Psoas muscle (tissue), 7 donors: ENCODE measurements at regions not wholly inside any gene's neighbourhood (a gene's known extent, or its start where the extent isn't known, plus 50 kb on each side); places are given as distances from the start of the nearest gene placed in this dataset.
A peak's percentile ranks its signal among the peaks of the same experiment; 100 is the strongest.

Experiments used
- ATAC-seq, 4 donors: fragments of 200-7000 bp; cut with Tn5 transposase; one replicate each; pipeline ENCODE4 v1.9.1; 2020; ENCODE audit warnings: moderate library complexity in 3 of 4, mild to moderate bottlenecking in 2 of 4
- DNase-seq, 2 donors: peaks; one replicate each; pipeline ENCODE4 v3.0.0-alpha.2; 2020
- H3K27ac ChIP-seq: fragments of 200-600 bp; one replicate; pipeline ENCODE4 v1.8.0; 2022
- H3K27me3 ChIP-seq, 3 donors: fragments of 200-600 bp in 1 of 3; one replicate each; pipeline versions ENCODE4 v1.6.1 to v1.8.0; 2013 to 2022; ENCODE audit warnings: low read length in 2 of 3, mild to moderate bottlenecking in 2 of 3, moderate library complexity in 1 of 3; ENCODE audit not compliant: insufficient read depth in 3 of 3
- H3K36me3 ChIP-seq, 2 donors: fragments of 200-600 bp in 1 of 2; one replicate each; pipeline versions ENCODE4 v1.6.1 to v1.8.0; 2013 to 2022; ENCODE audit warnings: low read depth in 1 of 2, mild to moderate bottlenecking in 1 of 2, moderate library complexity in 1 of 2; ENCODE audit not compliant: insufficient read depth in 1 of 2
- H3K4me1 ChIP-seq: fragments of 200-600 bp; one replicate; pipeline ENCODE4 v1.8.0; 2022
- H3K4me3 ChIP-seq: fragments of 200-600 bp; one replicate; pipeline ENCODE4 v1.8.0; 2022; ENCODE audit warnings: mild to moderate bottlenecking
- H3K9me3 ChIP-seq: fragments of 200-600 bp; one replicate; pipeline ENCODE4 v1.8.0; 2022
- CTCF ChIP-seq: fragments of 200-600 bp; IDR thresholded peaks from one replicate; pipeline ENCODE4 v1.8.0; 2022; ENCODE audit warnings: antibody characterized with exemption
- WGBS, 3 donors: extraction: QIAGEN DNeasy Blood & Tissue Kit; methylation state at CpG; one replicate each; pipeline versions ENCODE4 v1.1.6 to v1.1.7; 2013; 5-methylcytosine and 5-hydroxymethylcytosine counted together
- intact Hi-C, 2 donors: fragments of 100-400 bp; cut with DNase I; formaldehyde crosslinking; loops; one replicate each; pipeline versions ENCODE4 v1.11.0 to v1.14.2; 2022
- donor health status: healthy with polysubstance abuse.
- donor health status: DM: no; HTN: no; CAD: no; lungs with moderate emphysema.
- donor health status: Bipolar disorder and iron deficiency.
- donor health status: healthy.
- donor health status: DM: yes; HTN: yes; CAD: no.
- donor health status: DM: no; HTN: no; CAD: no.
- donor health status: DM: yes; HTN: yes; CAD: no.

GRCh38 chr17:79487149-79487548 lies 123.7 kb downstream of the RBFOX3 start:
- ATAC-seq (no peak), DNase-seq (no peak)
- Histone ChIP-seq H3K27ac (no peak overlapping the region), H3K4me3 (no peak overlapping the region), H3K4me1 (no peaks in the 10 kb centered on the region), H3K9me3 (no peaks in the 10 kb centered on the region), H3K36me3 (no peaks in the 10 kb centered on the region), H3K27me3 (peaks cover 0 to 60% (median 7%) of the 10 kb centered on the region in 3 donors)
- intact Hi-C loops, result loop anchor here in 1 of 2 donors (5.0 kb wide), 1 partner anchor 85 kb away; no protein-coding TSS in a partner anchor
- 78 to 82% (median 82%) methylated on average over 12 of the region's 12 CpGs for WGBS, 3 donors
- no peak for TF ChIP-seq CTCF

DNA sequence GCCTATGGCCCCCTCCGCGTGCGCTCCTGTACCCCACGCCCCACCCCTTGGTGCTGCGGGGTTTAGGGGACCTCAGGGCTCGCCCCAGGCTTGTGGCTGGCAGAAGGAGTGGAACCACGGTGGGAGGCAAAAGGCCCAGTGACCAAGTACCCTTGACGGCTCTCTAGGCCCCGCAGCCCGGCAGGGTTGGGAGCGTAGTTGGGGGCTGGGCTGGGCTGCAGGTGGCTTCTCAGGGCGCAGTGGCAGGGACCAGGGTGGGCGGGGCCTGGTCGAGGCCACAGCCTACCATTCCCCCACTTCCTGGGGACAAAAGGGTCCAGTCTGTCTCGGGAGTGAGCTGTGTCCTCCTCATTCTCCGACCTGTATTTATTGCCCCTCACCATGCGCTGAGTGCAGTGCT lies 124.9 kb downstream of the RBFOX3 start:
- H3K4me3 ChIP-seq, result no peak overlapping the region
- no peak for ATAC-seq
- H3K9me3 ChIP-seq, result no peaks in the 10 kb centered on the region
- H3K27ac ChIP-seq, result no peak overlapping the region
- no peaks in the 10 kb centered on the region for H3K36me3 ChIP-seq
- H3K4me1 ChIP-seq, result no peaks in the 10 kb centered on the region
- 54 to 61% (median 59%) methylated on average over 17 of the region's 17 CpGs for WGBS, 3 donors
- peaks cover 0 to 68% (median 7%) of the 10 kb centered on the region in 3 donors for H3K27me3 ChIP-seq
- TF ChIP-seq CTCF, result no peak
- DNase-seq, result no peak
- intact Hi-C loops, result loop anchor here in 1 of 2 donors (5.0 kb wide), 1 partner anchor 86 kb away; no protein-coding TSS in a partner anchor

GRCh38 chr17:79485419-79485985 lies 125.3 kb downstream of the RBFOX3 start:
- Histone ChIP-seq H3K4me1 (no peaks in the 10 kb centered on the region), H3K4me3 (no peak overlapping the region), H3K27me3 (peaks cover 3 to 72% (median 8%) of the 10 kb centered on the region in 3 donors), H3K36me3 (no peaks in the 10 kb centered on the region), H3K27ac (no peak overlapping the region), H3K9me3 (no peaks in the 10 kb centered on the region)
- DNase-seq, result no peak
- intact Hi-C loops, result loop anchor here in 1 of 2 donors (5.0 kb wide), 1 partner anchor 87 kb away; no protein-coding TSS in a partner anchor
- ATAC-seq, result no peak
- TF ChIP-seq CTCF, result no peak
- 38 to 56% (median 45%) methylated on average over 21 to 22 of the region's 22 CpGs for WGBS, 3 donors

DNA sequence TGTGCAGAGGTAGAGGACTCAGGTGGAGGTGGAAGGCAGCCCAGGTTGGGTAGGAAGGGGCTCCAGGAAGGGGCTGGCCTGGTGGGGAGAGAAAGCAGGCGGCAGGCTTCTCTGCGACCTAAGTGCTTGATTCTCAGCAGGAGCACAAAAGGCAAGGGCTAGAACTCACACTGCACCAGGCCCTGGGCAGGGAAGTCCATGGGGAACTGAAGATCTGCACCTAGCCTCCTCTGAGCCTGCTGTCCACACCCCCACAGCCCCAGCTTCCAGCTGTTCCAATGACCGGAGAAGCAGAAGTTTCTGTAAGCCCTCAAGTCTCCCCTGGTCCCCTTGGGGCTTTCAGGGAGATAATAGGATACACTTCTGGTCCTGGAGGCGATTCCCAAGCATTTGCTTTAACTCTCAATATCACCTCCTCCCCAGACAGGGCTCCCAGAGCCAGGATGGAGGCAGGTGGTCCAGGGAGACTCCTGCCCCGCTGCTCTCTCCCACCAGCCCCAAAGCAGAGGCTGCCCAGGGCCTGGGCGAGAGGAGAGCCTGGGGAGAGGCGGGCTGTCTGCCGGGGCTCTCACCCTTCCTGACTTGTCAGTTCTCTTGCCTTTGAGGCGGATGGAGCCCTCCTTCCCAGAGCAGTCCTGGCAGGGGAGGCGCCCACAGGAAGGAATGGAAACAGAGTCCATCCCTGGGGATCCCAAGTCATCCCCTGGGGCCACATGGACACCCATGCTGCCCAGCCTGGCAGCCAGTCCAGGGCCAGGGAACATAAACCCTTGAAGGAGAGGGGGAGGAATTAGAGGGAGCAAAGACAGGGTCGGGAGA lies 126.0 kb downstream of the RBFOX3 start:
- H3K36me3 ChIP-seq, result no peaks in the 10 kb centered on the region
- no peak for TF ChIP-seq CTCF
- H3K27me3 ChIP-seq, result peaks cover 3 to 79% (median 10%) of the 10 kb centered on the region in 3 donors
- no peaks in the 10 kb centered on the region for H3K4me1 ChIP-seq
- H3K9me3 ChIP-seq, result no peaks in the 10 kb centered on the region
- peak in 1 of 2 donors; percentile 16 for DNase-seq
- ATAC-seq, result no peak
- H3K27ac ChIP-seq, result no peak overlapping the region
- 46 to 54% (median 47%) methylated on average over 11 of the region's 11 CpGs for WGBS, 3 donors
- intact Hi-C loops, result loop anchor here in 1 of 2 donors (5.0 kb wide), 1 partner anchor 87 kb away; no protein-coding TSS in a partner anchor
- no peak overlapping the region for H3K4me3 ChIP-seq
